ENCODE measurements at regions not wholly inside any gene's neighbourhood (a gene's known extent, or its start where the extent isn't known, plus 50 kb on each side); places are given as distances from the start of the nearest gene placed in this dataset.

DNA sequence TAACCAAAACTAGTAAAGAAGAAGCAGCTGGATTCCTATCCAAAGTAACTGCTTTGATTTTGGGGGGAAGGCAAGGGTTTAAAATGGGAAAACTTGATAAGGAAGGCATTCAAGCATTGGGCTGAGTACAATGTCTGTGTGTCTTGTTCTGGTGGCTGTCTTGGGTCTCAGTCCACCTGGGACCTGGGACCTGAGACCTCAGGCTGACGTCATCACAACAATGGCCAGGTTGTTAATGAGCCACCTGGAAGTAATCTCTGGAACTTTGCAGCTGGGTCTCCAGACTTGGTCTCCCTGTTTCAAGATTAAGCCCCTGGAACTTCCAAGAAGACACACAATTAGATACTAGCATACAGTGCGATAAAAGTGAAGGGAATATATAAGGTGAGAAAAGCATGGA is 157.5 kb downstream of the PIK3R1 start:
- TF ChIP-seq, protein P1, sequence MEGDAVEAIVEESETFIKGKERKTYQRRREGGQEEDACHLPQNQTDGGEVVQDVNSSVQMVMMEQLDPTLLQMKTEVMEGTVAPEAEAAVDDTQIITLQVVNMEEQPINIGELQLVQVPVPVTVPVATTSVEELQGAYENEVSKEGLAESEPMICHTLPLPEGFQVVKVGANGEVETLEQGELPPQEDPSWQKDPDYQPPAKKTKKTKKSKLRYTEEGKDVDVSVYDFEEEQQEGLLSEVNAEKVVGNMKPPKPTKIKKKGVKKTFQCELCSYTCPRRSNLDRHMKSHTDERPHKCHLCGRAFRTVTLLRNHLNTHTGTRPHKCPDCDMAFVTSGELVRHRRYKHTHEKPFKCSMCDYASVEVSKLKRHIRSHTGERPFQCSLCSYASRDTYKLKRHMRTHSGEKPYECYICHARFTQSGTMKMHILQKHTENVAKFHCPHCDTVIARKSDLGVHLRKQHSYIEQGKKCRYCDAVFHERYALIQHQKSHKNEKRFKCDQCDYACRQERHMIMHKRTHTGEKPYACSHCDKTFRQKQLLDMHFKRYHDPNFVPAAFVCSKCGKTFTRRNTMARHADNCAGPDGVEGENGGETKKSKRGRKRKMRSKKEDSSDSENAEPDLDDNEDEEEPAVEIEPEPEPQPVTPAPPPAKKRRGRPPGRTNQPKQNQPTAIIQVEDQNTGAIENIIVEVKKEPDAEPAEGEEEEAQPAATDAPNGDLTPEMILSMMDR (tag by site-specific recombination; IDR thresholded peaks at IDR 0.05): no peak
- TF ChIP-seq, protein P2, sequence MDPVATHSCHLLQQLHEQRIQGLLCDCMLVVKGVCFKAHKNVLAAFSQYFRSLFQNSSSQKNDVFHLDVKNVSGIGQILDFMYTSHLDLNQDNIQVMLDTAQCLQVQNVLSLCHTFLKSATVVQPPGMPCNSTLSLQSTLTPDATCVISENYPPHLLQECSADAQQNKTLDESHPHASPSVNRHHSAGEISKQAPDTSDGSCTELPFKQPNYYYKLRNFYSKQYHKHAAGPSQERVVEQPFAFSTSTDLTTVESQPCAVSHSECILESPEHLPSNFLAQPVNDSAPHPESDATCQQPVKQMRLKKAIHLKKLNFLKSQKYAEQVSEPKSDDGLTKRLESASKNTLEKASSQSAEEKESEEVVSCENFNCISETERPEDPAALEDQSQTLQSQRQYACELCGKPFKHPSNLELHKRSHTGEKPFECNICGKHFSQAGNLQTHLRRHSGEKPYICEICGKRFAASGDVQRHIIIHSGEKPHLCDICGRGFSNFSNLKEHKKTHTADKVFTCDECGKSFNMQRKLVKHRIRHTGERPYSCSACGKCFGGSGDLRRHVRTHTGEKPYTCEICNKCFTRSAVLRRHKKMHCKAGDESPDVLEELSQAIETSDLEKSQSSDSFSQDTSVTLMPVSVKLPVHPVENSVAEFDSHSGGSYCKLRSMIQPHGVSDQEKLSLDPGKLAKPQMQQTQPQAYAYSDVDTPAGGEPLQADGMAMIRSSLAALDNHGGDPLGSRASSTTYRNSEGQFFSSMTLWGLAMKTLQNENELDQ (tag by site-specific recombination; IDR thresholded peaks at IDR 0.05; ENCODE audit: low read depth): no peak
